IMR-90 (cell line): ENCODE measurements at regions not wholly inside any gene's neighbourhood (a gene's known extent, or its start where the extent isn't known, plus 50 kb on each side); places are given as distances from the start of the nearest gene placed in this dataset.

Experiments
- ATAC-seq: fragments of 200-7000 bp; cut with Tn5 transposase; 2 replicates; pipeline ENCODE4 v1.9.1; 2020; ENCODE audit warnings: low read depth, mild to moderate bottlenecking, moderate library complexity
- BruUV-seq: library from RNA; stranded (reverse); fragments of 400-500 nt; replicated peaks from 2 replicates; lab custom pipeline; 2021; lab: Mats Ljungman, UMichigan
- CTCF ChIA-PET: fragments of 300-600 bp; formaldehyde crosslinking; extraction: SDS; loops from one replicate; lab custom pipeline; 2021; ENCODE audit warnings: antibody characterized with exemption; lab: Yijun Ruan, JAX
- POLR2A ChIA-PET: fragments of 300-600 bp; sonication (Branson Sonifier 250); formaldehyde crosslinking; loops from one replicate; lab custom pipeline; 2022; ENCODE audit warnings: antibody characterized with exemption; ENCODE audit not compliant: unreplicated experiment; lab: Charles Lee
- DNase-seq: peaks from one replicate; pipeline ENCODE4 v3.0.0; 2013
- H2AFZ ChIP-seq: replicated peaks from 2 replicates; pipeline ENCODE3; 2013; ENCODE audit warnings: low read length, mild to moderate bottlenecking; ENCODE audit not compliant: poor library complexity
- H2AK5ac ChIP-seq: 2 replicates; pipeline ENCODE4 v1.6.1; 2013; ENCODE audit warnings: low read depth, low read length, inconsistent platforms
- H2AK9ac ChIP-seq: replicated peaks from 2 replicates; pipeline ENCODE3; 2013; ENCODE audit warnings: mild to moderate bottlenecking, low read depth, low read length, moderate library complexity; ENCODE audit not compliant: poor library complexity
- H2BK120ac ChIP-seq: 2 replicates; pipeline ENCODE4 v1.6.1; 2013; ENCODE audit warnings: low read depth, low read length, inconsistent platforms
- H2BK15ac ChIP-seq: 3 replicates; pipeline ENCODE4 v1.6.1; 2013; ENCODE audit warnings: low read depth, low read length, inconsistent platforms
- H2BK20ac ChIP-seq: 2 replicates; pipeline ENCODE4 v1.6.1; 2013; ENCODE audit warnings: low read depth, mild to moderate bottlenecking, inconsistent platforms, low read length, moderate library complexity
- H2BK5ac ChIP-seq: 2 replicates; pipeline ENCODE4 v1.6.1; 2013; ENCODE audit warnings: mild to moderate bottlenecking, low read depth, low read length, inconsistent platforms; ENCODE audit not compliant: poor library complexity, severe bottlenecking
- H3K14ac ChIP-seq: replicated peaks from 2 replicates; pipeline ENCODE4 v1.6.1; 2013; ENCODE audit warnings: low read depth, low read length, inconsistent platforms
- H3K18ac ChIP-seq: 2 replicates; pipeline ENCODE4 v1.6.1; 2013; ENCODE audit warnings: low read depth, low read length, control low read depth
- H3K23ac ChIP-seq: 2 replicates; pipeline ENCODE4 v1.6.1; 2013; ENCODE audit warnings: low read depth, low read length, inconsistent platforms
- H3K27ac ChIP-seq: 2 replicates; pipeline ENCODE4 v1.5.1; 2013; ENCODE audit warnings: mild to moderate bottlenecking, control low read depth, low read length; ENCODE audit not compliant: insufficient read depth
- H3K27me3 ChIP-seq: 2 replicates; pipeline ENCODE4 v1.6.1; 2013; ENCODE audit warnings: low read length; ENCODE audit not compliant: control insufficient read depth, insufficient read depth
- H3K36me3 ChIP-seq: 2 replicates; pipeline ENCODE4 v1.6.1; 2013; ENCODE audit warnings: low read length, mixed read lengths; ENCODE audit not compliant: control insufficient read depth, insufficient read depth
- H3K4ac ChIP-seq: 2 replicates; pipeline ENCODE4 v1.6.1; 2013; ENCODE audit warnings: low read depth, low read length, inconsistent platforms
- H3K4me1 ChIP-seq: 2 replicates; pipeline ENCODE4 v1.6.1; 2013; ENCODE audit warnings: low read length, mixed read lengths; ENCODE audit not compliant: control insufficient read depth, insufficient read depth
- H3K4me2 ChIP-seq: 2 replicates; pipeline ENCODE4 v1.6.1; 2013; ENCODE audit warnings: low read depth, mild to moderate bottlenecking, control low read depth, low read length, moderate library complexity
- H3K4me3 ChIP-seq: 2 replicates; pipeline ENCODE4 v1.5.1; 2013; ENCODE audit warnings: low read depth, mild to moderate bottlenecking, control low read depth, low read length, moderate library complexity; ENCODE audit not compliant: insufficient read depth
- H3K56ac ChIP-seq: 2 replicates; pipeline ENCODE4 v1.6.1; 2013; ENCODE audit warnings: low read length, inconsistent platforms; ENCODE audit not compliant: insufficient read depth; ENCODE audit errors: extremely low read depth
- H3K79me1 ChIP-seq, 2 experiments: 2 replicates each; pipeline ENCODE4 v1.6.1; 2013; ENCODE audit warnings: low read length in 2 of 2, inconsistent platforms in 1 of 2, low read depth in 1 of 2
- H3K9ac ChIP-seq: 2 replicates; pipeline ENCODE4 v1.6.1; 2013; ENCODE audit warnings: low read depth, low read length, control low read depth
- H3K9me1 ChIP-seq: 2 replicates; pipeline ENCODE4 v1.6.1; 2013; ENCODE audit warnings: low read length, inconsistent platforms; ENCODE audit not compliant: insufficient read depth
- H3K9me3 ChIP-seq: 2 replicates; pipeline ENCODE4 v1.6.1; 2013; ENCODE audit warnings: low read length; ENCODE audit not compliant: control insufficient read depth, insufficient read depth
- H4K20me1 ChIP-seq: 2 replicates; pipeline ENCODE4 v1.6.1; 2013; ENCODE audit warnings: low read length, inconsistent platforms; ENCODE audit not compliant: insufficient read depth
- H4K5ac ChIP-seq: 2 replicates; pipeline ENCODE4 v1.6.1; 2013; ENCODE audit warnings: mild to moderate bottlenecking, low read depth, low read length, control low read depth
- H4K8ac ChIP-seq, 2 experiments: 2 replicates each; pipeline ENCODE4 v1.6.1; 2013; ENCODE audit warnings: low read depth in 2 of 2, low read length in 2 of 2, control low read depth in 1 of 2, inconsistent platforms in 1 of 2
- H4K91ac ChIP-seq: 2 replicates; pipeline ENCODE4 v1.6.1; 2013; ENCODE audit warnings: low read depth, low read length, inconsistent platforms; ENCODE audit not compliant: insufficient read depth
- BHLHE40 ChIP-seq: fragments of 150-350 bp; IDR thresholded peaks from 2 replicates; pipeline ENCODE4 v1.6.1; 2016; ENCODE audit warnings: mild to moderate bottlenecking, low read depth, low read length
- CEBPB ChIP-seq: IDR thresholded peaks from 2 replicates; pipeline ENCODE4 v1.6.1; 2012; ENCODE audit warnings: low read depth, low read length, improper control_type of control experiment
- CHD1 ChIP-seq: IDR thresholded peaks from 2 replicates; pipeline ENCODE4 v1.6.1; 2012; ENCODE audit warnings: low read depth, low read length, improper control_type of control experiment
- CTCF ChIP-seq: conservative IDR thresholded peaks from 2 replicates; pipeline ENCODE4 v1.5.1; 2012; ENCODE audit warnings: mild to moderate bottlenecking, low read depth, low read length, improper control_type of control experiment
- ELK1 ChIP-seq: fragments of 150-350 bp; IDR thresholded peaks from 2 replicates; pipeline ENCODE4 v1.6.1; 2016; ENCODE audit warnings: low read depth, mild to moderate bottlenecking, low read length, moderate library complexity, borderline replicate concordance
- MAFK ChIP-seq: IDR thresholded peaks from 2 replicates; pipeline ENCODE4 v1.6.1; 2012; ENCODE audit warnings: low read depth, low read length, improper control_type of control experiment
- NFE2L2 ChIP-seq: fragments of 150-350 bp; IDR thresholded peaks from 2 replicates; pipeline ENCODE4 v1.6.1; 2016; ENCODE audit warnings: low read depth, mild to moderate bottlenecking, low read length
- RCOR1 ChIP-seq: IDR thresholded peaks from 2 replicates; pipeline ENCODE4 v1.6.1; 2012; ENCODE audit warnings: mild to moderate bottlenecking, low read length, improper control_type of control experiment; ENCODE audit not compliant: insufficient replicate concordance
- RFX5 ChIP-seq: IDR thresholded peaks from 2 replicates; pipeline ENCODE4 v1.8.0; 2012; ENCODE audit warnings: low read depth, mild to moderate bottlenecking, low read length, moderate library complexity
- SMC3 ChIP-seq: fragments of 150-350 bp; IDR thresholded peaks from 2 replicates; pipeline ENCODE4 v1.6.1; 2016; ENCODE audit warnings: low read depth, mild to moderate bottlenecking, antibody characterized with exemption, low read length, moderate library complexity
- whole genome bisulfite sequencing, 2 experiments: methylation state at CpG; one replicate each; pipeline versions ENCODE4 v1.1.5 to v1.1.7; 2013; ENCODE audit warnings: missing lambda C conversion rate in 2 of 2; ENCODE audit not compliant: insufficient read length in 1 of 2; ENCODE audit errors: extremely low coverage in 2 of 2; 5-methylcytosine and 5-hydroxymethylcytosine counted together
- dilution Hi-C: fragments of 300-500 bp; cut with HindIII; formaldehyde crosslinking; loops from one replicate; pipeline ENCODE4 v1.14.3; 2018; ENCODE audit warnings: low sequenced_read_pairs; ENCODE audit not compliant: unreplicated experiment
- in situ Hi-C: fragments of 300-500 bp; cut with MboI; formaldehyde crosslinking; loops from 3 replicates; pipeline ENCODE4 v1.14.3; 2019; ENCODE audit warnings: low sequenced_read_pairs, inconsistent platforms, mixed read lengths
- intact Hi-C: fragments of 100-400 bp; cut with micrococcal nuclease; formaldehyde crosslinking; loops from 2 replicates; pipeline ENCODE4 v1.10.0; 2022

GRCh38 chr11:116459185-116460045 is 313.4 kb downstream of the BUD13 start:
- ATAC-seq (no peak), DNase-seq (no peak)
- TF ChIP-seq RCOR1 (no peak), SMC3 (no peak), MAFK (no peak), CEBPB (no peak), NFE2L2 (no peak), BHLHE40 (no peak), ELK1 (no peak), RFX5 (no peak), CHD1 (no peak), CTCF (no peak)
- Histone ChIP-seq H2AK5ac (no peak overlapping the region), H3K27ac (no peak overlapping the region), H3K23ac (no peak overlapping the region), H3K9me3 (no peaks in the 10 kb centered on the region), H3K18ac (no peak overlapping the region), H3K27me3 (no peaks in the 10 kb centered on the region; the same call in 1 of the 2 replicates), H3K4me3 (no peak overlapping the region), H3K4me1 (no peaks in the 10 kb centered on the region), H4K5ac (no peak overlapping the region), H3K14ac (no peak overlapping the region), H3K56ac (no peak overlapping the region), H4K8ac (no peak overlapping the region), H4K91ac (no peak overlapping the region), H3K9me1 (no peaks in the 10 kb centered on the region), H2BK15ac (no peak overlapping the region), H3K79me1 (no peaks in the 10 kb centered on the region), H2BK5ac (no peak overlapping the region), H3K36me3 (no peaks in the 10 kb centered on the region), H2BK120ac (no peak overlapping the region), H2BK20ac (no peak overlapping the region), H2AFZ (no peak overlapping the region), H4K20me1 (no peaks in the 10 kb centered on the region), H3K9ac (no peak overlapping the region), H2AK9ac (no peak overlapping the region), H3K4me2 (no peak overlapping the region), H3K4ac (no peak overlapping the region)
- dilution Hi-C loops = no loop called here
- POLR2A ChIA-PET = no interaction called here
- CTCF ChIA-PET = no interaction called here
- no TSS peak for BruUV-seq
- WGBS, 2 experiments = 14% methylated on average over 2 of the region's 13 CpGs; no CpG with 5 or more reads in 1 of the 2 experiments
- intact Hi-C loops = no loop called here
- in situ Hi-C loops = loop anchor here (5.0 kb wide), 1 partner anchor 228 kb away; no protein-coding TSS in a partner anchor
